Activated CD8-positive, alpha-beta memory T cell treated with anti-CD3 and anti-CD28 coated beads for 48 hours (primary cell): ENCODE measurements at regions not wholly inside any gene's neighbourhood (a gene's known extent, or its start where the extent isn't known, plus 50 kb on each side); places are given as distances from the start of the nearest gene placed in this dataset.
"Not testable (repeated sequence)": the region's sequence is repeated elsewhere in the genome, so short reads cannot be mapped to it uniquely, and the experiment has no call there.

Source experiments
- DNase-seq, 3 experiments: peaks; one replicate each; pipeline ENCODE4 v3.0.0-alpha.2; 2020; ENCODE audit warnings: low read depth in 2 of 3, low spot score in 2 of 3

- DNase-seq = no peak
These were observed 174.1 kb downstream of the COPRS start for GRCh38 chr17:31684901-31685300.

- DNase-seq = peak in 1 of 3 experiments; percentile 10
These were observed 178.9 kb downstream of the COPRS start for GRCh38 chr17:31680126-31680525.

GRCh38 chr17:31679667-31680066 is 179.4 kb downstream of the COPRS start:
- no peak for DNase-seq

GRCh38 chr17:31678431-31678830 is 180.6 kb downstream of the COPRS start:
- no peak for DNase-seq

GRCh38 chr17:31677681-31678080 is 181.4 kb downstream of the COPRS start:
- DNase-seq = no peak

GRCh38 chr17:31677036-31677435 is 182.0 kb downstream of the COPRS start:
- DNase-seq = no peak

GRCh38 chr17:31675392-31675791 is 183.7 kb downstream of the COPRS start:
- not testable (repeated sequence) for DNase-seq

- DNase-seq = no peak
These were observed 184.2 kb downstream of the COPRS start for GRCh38 chr17:31674717-31675349.

GRCh38 chr17:31674305-31674704 is 184.7 kb downstream of the COPRS start:
- DNase-seq = no peak

- DNase-seq = no peak
These were observed 186.0 kb downstream of the COPRS start for GRCh38 chr17:31673076-31673475.

- no peak for DNase-seq
These were observed 186.8 kb downstream of the COPRS start for GRCh38 chr17:31672161-31672819.

GRCh38 chr17:31663576-31663975 is 195.5 kb downstream of the COPRS start:
- DNase-seq = no peak

GRCh38 chr17:31660684-31661083 is 198.4 kb downstream of the COPRS start:
- DNase-seq = no peak

GRCh38 chr17:31657876-31658275 is 201.2 kb downstream of the COPRS start:
- DNase-seq = no peak

- peak in 1 of 3 experiments; percentile 17 for DNase-seq
These were observed 204.1 kb downstream of the COPRS start for GRCh38 chr17:31654936-31655335.

GRCh38 chr17:31653691-31654090 is 205.4 kb downstream of the COPRS start:
- DNase-seq = no peak

GRCh38 chr17:31650756-31651520 is 208.1 kb downstream of the COPRS start:
- DNase-seq = no peak

GRCh38 chr17:31649302-31649701 is 209.7 kb downstream of the COPRS start:
- no peak for DNase-seq

- no peak for DNase-seq
These were observed 211.4 kb downstream of the COPRS start for GRCh38 chr17:31647661-31648060.

GRCh38 chr17:31646642-31647041 is 212.4 kb downstream of the COPRS start:
- no peak for DNase-seq

- DNase-seq = no peak
These were observed 213.7 kb downstream of the COPRS start for GRCh38 chr17:31645351-31645750.

- no peak for DNase-seq
These were observed 227.3 kb downstream of the COPRS start for GRCh38 chr17:31631766-31632165.
